HG03442 (cell line): ENCODE measurements at regions not wholly inside any gene's neighbourhood (a gene's known extent, or its start where the extent isn't known, plus 50 kb on each side); places are given as distances from the start of the nearest gene placed in this dataset.

Source experiments
- ATAC-seq: cut with Tn5 transposase; IDR thresholded peaks from one replicate; pipeline ENCODE4 v1.9.1; 2021; ENCODE audit warnings: mild to moderate bottlenecking, moderate library complexity; ENCODE audit not compliant: unreplicated experiment

GRCh38 chr2:111698743-111699554, 185.0 kb downstream of the ANAPC1 start:
- peak; percentile 44 for ATAC-seq

- ATAC-seq, result no peak
Observed at GRCh38 chr2:111701266-111701665, 182.7 kb downstream of the ANAPC1 start.

- no peak for ATAC-seq
Observed at GRCh38 chr2:111701798-111702118, 182.2 kb downstream of the ANAPC1 start.

- no peak for ATAC-seq
Observed at GRCh38 chr2:111702119-111702803, 181.7 kb downstream of the ANAPC1 start.

- no peak for ATAC-seq
Observed at GRCh38 chr2:111702804-111703196, 181.2 kb downstream of the ANAPC1 start.

- no peak for ATAC-seq
Observed at GRCh38 chr2:111703759-111704158, 180.2 kb downstream of the ANAPC1 start.

- ATAC-seq, result no peak
Observed at GRCh38 chr2:111704246-111704645, 179.7 kb downstream of the ANAPC1 start.

GRCh38 chr2:111705239-111705638, 178.8 kb downstream of the ANAPC1 start:
- ATAC-seq, result no peak

- peak; percentile 80 for ATAC-seq
Observed at GRCh38 chr2:111705711-111706336, 178.2 kb downstream of the ANAPC1 start.

- no peak for ATAC-seq
Observed at GRCh38 chr2:111706481-111707001, 177.5 kb downstream of the ANAPC1 start.

- no peak for ATAC-seq
Observed at GRCh38 chr2:111707700-111708099, 176.3 kb downstream of the ANAPC1 start.

GRCh38 chr2:111708476-111709180, 175.4 kb downstream of the ANAPC1 start:
- ATAC-seq, result no peak

- ATAC-seq, result no peak
Observed at GRCh38 chr2:111709321-111709720, 174.7 kb downstream of the ANAPC1 start.

GRCh38 chr2:111710085-111710484, 173.9 kb downstream of the ANAPC1 start:
- ATAC-seq, result no peak

GRCh38 chr2:111710613-111711012, 173.4 kb downstream of the ANAPC1 start:
- ATAC-seq, result no peak

- no peak for ATAC-seq
Observed at GRCh38 chr2:111711270-111711669, 172.7 kb downstream of the ANAPC1 start.

GRCh38 chr2:111712361-111712760, 171.6 kb downstream of the ANAPC1 start:
- no peak for ATAC-seq

GRCh38 chr2:111712940-111713515, 171.0 kb downstream of the ANAPC1 start:
- ATAC-seq, result no peak

- no peak for ATAC-seq
Observed at GRCh38 chr2:111715987-111716904, 167.7 kb downstream of the ANAPC1 start.
